IPS DF 4.7 (cell line): ENCODE measurements at regions not wholly inside any gene's neighbourhood (a gene's known extent, or its start where the extent isn't known, plus 50 kb on each side); places are given as distances from the start of the nearest gene placed in this dataset.
A peak's percentile ranks its signal among the peaks of the same experiment; 100 is the strongest.

ENCODE experiments used
- DNase-seq: peaks from one replicate; pipeline ENCODE4 v3.0.0-alpha.2; 2013; ENCODE audit warnings: low spot score; ENCODE audit errors: extremely low read depth

GRCh38 chr13:103199380-103200088, 133.3 kb upstream of the SLC10A2 start:
- DNase-seq = no peak

- DNase-seq = no peak
These were observed 130.1 kb upstream of the SLC10A2 start for GRCh38 chr13:103196356-103196755.

DNA sequence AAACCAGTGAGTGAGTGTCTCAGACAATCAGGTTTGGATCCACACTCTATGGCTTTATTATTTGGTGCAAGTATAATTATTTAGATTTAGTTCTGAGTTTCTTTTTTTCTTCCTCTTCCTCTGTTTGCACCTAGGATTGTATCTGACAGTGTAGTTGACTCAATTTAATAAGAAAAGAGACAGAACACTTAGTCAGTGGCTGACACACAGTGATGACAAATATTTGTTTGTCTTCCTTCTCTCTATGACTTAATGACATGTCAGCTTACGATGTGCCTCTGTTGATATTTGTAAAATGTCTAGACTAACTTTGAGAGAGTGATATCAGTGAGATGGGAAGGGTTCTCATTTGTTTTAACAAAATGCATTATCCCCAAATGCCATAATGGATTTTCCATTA, 129.5 kb upstream of the SLC10A2 start:
- DNase-seq = no peak

GRCh38 chr13:103194871-103195270, 128.7 kb upstream of the SLC10A2 start:
- no peak for DNase-seq

GRCh38 chr13:103192511-103193135, 126.4 kb upstream of the SLC10A2 start:
- DNase-seq = no peak

- no peak for DNase-seq
These were observed 124.6 kb upstream of the SLC10A2 start for GRCh38 chr13:103190841-103191240.

GRCh38 chr13:103188713-103189326, 122.6 kb upstream of the SLC10A2 start:
- DNase-seq = peak; percentile 9

- no peak for DNase-seq
These were observed 121.5 kb upstream of the SLC10A2 start for GRCh38 chr13:103187721-103188156.

DNA sequence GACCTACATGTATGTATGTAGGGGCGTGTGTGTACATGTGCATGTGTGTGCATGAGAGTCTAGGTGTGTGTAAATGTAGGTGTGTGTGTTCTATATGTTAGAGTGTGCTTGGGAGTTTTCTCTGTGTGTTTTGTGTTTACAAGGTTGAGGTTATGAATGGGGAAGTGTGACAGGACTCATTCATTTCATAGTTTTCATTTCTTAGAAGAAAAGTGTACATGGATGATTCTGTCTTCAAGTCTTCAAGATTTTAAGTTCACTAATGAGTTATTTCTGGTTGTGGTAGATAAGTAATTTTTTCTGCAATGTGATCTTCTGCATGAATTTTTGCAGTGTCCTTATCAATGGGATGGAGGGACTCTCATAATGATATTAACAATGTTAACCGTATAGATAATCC, 118.2 kb upstream of the SLC10A2 start:
- DNase-seq = no peak

- DNase-seq = no peak
These were observed 113.0 kb upstream of the SLC10A2 start for GRCh38 chr13:103178986-103179943.

DNA sequence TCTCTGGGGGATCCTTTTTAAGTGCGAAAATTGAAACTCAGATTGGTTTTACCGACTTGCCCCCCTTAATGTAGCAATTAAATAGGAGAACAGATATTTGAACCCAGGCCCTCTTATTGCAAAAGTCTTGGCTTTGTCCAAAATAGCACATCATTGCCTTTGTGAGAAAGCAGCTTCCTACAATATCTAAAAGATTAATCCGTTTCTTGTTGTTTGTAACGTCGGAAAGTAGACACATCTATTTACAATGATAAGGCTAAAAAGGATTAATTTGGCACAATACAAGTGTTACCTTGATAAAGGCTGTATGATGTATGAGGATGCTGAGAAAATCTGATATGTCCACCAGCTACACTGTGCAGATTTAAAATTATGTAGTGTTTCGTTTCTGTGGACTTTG, 108.7 kb upstream of the SLC10A2 start:
- DNase-seq = no peak

DNA sequence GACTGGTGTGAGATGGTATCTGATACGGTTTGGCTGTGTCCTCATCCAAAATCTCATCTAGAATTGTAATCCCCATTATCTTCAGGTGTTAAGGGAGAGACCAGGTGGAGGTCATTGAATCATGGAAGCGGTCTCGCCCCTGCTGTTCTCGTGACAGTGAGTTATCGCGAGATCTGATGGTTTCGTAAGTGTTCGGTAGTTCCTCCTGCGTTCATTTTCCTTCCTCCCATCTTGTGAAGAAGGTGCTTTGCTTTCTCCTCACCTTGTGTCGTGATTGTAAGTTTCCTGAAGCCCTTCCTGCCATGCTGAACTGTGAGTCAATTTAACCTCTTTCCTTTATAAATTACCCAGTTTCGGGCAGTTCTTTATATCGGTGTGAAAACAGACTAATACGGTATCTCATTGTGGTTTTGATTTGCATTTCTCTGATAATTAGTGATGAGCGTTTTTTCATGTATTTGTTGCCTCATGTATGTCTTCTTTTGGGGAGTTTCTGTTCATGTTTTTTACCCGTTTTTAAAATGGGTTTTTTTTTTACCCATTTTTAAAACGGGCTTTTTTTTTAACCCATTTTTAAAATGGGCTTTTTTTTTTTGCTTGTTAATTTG, 102.8 kb upstream of the SLC10A2 start:
- no peak for DNase-seq

DNA sequence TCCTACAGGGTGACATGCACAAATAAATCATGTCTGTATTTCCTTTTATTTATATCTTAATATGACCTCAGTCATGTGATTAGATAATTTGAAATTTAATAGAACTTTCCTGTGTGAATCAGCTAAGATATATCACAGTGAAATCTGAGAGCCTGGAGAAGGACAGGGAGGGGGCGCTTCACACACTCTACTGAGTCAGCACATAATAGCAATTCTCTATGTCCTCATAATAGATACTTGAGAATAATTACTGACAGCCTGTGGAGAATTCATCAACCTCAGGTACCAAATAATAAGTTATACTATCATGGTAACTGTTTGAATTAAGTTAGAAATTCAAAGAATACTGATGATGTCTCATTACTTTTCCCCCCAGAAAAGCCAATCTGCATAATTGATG, 98.0 kb upstream of the SLC10A2 start:
- DNase-seq = no peak

GRCh38 chr13:103161476-103161875, 95.3 kb upstream of the SLC10A2 start:
- DNase-seq = no peak

DNA sequence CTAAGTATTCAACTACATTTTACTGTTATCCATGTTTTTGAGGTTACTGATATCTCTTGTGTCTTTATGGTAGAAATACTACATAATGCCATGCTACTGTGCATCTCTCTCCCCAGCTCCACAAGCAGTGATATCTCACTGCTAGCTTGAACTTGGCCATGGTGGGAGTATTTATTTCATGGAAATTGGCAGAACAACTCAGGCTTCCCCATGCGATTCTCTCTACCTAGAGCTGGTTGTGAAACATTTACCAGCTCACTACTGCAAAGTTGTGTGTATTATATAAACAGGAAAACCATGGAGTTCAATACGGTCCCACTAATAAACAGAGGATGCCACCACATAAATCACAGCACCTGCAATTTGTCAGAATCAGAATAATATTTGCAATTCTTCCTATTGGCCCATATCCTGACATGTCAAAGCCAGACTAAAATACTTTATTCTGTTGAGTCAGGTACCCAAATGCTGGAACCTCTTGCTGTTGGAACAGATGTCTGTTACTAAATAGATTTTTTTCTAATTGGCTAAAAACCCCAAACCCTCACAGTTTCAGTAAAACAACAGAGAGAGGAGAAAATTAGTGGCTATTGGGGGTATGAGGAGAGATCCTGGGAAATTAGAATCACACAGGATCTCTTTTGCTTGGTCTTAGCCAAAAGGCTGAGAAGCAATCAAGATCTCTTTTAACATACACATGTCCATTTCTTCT, 91.4 kb upstream of the SLC10A2 start:
- no peak for DNase-seq

DNA sequence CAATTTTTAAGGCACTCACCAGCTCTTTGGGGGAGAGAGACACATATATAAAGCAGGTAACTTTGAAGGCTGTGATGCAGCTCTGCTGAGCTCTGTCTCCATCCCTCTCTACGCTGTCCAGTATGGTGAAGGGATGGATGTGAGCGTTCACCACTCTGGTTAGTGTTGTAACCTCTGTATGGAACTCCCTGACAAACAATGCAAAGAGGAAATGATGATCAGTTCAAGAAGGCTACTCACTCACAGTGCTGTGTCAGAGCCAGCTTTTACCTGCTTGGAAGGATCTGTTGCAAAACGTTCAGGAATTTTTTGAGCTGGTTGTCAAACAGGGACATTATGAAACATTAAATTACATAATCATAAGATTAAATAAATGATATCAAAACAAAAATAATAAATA, 90.8 kb upstream of the SLC10A2 start:
- no peak for DNase-seq

- no peak for DNase-seq
These were observed 90.3 kb upstream of the SLC10A2 start for GRCh38 chr13:103156346-103156998.

GRCh38 chr13:103153466-103153865, 87.2 kb upstream of the SLC10A2 start:
- DNase-seq = no peak

- no peak for DNase-seq
These were observed 81.7 kb upstream of the SLC10A2 start for GRCh38 chr13:103147961-103148360.

DNA sequence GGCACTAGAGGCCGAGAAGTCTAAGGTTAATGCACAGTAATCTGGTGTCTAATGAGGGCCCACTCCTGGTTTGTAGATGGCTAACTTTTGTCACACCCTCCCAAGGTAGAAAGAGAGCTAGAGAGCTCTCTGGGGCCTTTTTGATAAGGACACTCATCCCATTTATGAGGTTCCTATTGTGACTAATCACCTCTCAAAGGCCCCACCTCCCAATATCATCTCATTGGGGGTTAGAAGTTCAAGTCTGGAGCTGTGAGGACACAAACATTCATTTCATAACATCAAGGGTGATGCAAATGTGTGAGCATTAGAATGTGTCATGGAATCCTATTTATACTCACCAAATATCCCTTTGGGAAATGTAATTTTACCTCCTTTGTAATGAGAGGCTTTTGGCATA, 79.2 kb upstream of the SLC10A2 start:
- no peak for DNase-seq
